Astrocyte of the spinal cord (primary cell): ENCODE measurements at regions not wholly inside any gene's neighbourhood (a gene's known extent, or its start where the extent isn't known, plus 50 kb on each side); places are given as distances from the start of the nearest gene placed in this dataset.

Experiments
- DNase-seq: peaks from one replicate; pipeline ENCODE4 v3.0.0; 2011; ENCODE audit warnings: low read depth, low spot score
- H3K4me3 ChIP-seq: 2 replicates; pipeline ENCODE4 v1.5.1; 2011; ENCODE audit warnings: low read depth, mild to moderate bottlenecking, low read length, moderate library complexity
- in situ Hi-C: cut with HindIII; loops from 2 replicates; pipeline ENCODE4 v1.10.0; 2017; ENCODE audit warnings: low sequenced_read_pairs
- TF ChIP-seq, protein P1 (sequence below): IDR thresholded peaks from 2 replicates; pipeline ENCODE4 v1.5.1; 2012; ENCODE audit warnings: low read depth, mild to moderate bottlenecking, low read length, inconsistent platforms

DNA sequence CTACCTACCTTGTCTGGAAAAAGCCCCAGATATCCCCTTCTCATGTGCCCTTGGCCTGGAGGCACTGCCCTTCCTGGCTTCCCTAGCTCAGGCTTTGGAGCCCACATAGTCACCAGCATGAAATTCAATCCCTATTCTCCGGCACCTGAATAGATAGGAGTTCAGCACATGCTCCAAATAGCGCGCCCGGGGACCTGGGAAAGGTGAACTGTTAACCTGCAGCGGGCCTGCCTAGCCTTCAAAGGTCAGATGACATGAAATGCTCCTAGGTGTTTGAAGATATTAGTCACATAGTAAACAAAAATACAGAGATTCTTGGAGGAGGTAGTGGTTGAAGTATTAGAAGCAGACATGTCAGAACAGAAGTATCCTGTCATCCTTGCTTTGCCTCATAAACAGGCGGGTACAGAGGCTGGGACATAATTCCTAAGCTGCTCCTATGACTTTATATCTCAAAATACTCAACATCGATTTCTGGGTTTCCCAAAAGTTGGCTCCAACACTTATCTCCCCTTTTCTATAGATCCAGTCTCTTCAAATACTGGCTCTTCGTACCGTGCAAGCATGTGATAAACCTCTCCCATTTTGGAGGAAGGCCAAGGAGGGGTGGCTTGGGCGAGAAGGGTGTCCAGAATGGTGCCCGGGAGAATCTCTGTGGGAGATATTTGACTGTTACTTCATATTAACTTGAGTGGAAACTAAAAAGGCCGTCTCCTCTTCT lies 88.0 kb upstream of the ANKH start:
- DNase-seq, result no peak
- H3K4me3 ChIP-seq, result no peak overlapping the region
- TF ChIP-seq, protein P1, sequence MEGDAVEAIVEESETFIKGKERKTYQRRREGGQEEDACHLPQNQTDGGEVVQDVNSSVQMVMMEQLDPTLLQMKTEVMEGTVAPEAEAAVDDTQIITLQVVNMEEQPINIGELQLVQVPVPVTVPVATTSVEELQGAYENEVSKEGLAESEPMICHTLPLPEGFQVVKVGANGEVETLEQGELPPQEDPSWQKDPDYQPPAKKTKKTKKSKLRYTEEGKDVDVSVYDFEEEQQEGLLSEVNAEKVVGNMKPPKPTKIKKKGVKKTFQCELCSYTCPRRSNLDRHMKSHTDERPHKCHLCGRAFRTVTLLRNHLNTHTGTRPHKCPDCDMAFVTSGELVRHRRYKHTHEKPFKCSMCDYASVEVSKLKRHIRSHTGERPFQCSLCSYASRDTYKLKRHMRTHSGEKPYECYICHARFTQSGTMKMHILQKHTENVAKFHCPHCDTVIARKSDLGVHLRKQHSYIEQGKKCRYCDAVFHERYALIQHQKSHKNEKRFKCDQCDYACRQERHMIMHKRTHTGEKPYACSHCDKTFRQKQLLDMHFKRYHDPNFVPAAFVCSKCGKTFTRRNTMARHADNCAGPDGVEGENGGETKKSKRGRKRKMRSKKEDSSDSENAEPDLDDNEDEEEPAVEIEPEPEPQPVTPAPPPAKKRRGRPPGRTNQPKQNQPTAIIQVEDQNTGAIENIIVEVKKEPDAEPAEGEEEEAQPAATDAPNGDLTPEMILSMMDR, result no peak
- in situ Hi-C loops, result no loop called here

DNA sequence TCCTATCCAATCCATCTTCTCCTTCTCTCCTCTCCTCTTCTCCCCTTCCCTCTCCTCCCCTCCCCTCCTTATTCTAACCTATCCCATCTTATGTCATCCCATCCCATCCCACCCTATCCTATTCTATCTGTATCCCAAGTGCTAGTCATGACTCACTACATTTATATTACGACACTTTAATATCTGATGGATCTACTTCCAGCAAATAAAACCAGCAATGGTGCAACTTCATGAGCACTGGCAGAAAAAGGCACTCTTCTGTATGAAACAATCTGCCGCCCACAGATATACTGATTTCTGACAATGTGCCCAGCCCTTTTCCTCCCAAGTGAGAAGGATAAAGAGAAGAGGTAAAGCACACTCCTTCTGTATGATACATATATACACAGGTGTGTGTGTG lies 86.6 kb upstream of the ANKH start:
- in situ Hi-C loops, result no loop called here
- H3K4me3 ChIP-seq, result no peak overlapping the region
- TF ChIP-seq, protein P1, result no peak
- DNase-seq, result no peak

DNA sequence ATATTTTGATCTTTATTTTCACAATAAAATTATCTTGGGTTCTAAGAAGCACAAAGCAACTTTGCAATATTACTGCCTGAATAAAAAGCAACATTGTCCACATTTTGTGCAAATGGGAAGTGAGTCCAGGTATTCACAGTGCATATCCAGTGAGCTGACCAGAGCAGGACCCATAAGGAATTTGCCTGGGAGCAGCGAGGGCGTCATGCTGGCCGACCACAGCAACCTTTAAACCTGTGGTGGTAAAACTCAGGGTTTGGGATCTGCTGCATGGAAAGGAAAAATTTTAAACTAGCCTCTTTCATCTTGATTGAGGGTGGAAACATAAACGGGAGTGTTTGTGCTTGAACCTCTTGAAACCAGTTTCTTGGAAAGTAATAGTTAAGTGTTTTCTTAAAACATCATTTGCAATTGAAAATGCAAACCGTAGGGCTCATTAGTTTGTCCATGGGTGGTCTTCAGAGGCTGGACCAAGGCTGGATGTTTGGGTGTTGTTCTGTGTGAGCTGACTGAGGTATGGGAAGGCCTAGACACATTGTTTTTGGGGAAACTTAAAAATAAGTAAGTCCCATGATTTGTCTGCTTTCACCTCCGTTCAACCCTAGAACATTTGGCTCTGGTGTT lies 85.0 kb upstream of the ANKH start:
- in situ Hi-C loops, result no loop called here
- TF ChIP-seq, protein P1, result no peak
- no peak overlapping the region for H3K4me3 ChIP-seq
- DNase-seq, result no peak

DNA sequence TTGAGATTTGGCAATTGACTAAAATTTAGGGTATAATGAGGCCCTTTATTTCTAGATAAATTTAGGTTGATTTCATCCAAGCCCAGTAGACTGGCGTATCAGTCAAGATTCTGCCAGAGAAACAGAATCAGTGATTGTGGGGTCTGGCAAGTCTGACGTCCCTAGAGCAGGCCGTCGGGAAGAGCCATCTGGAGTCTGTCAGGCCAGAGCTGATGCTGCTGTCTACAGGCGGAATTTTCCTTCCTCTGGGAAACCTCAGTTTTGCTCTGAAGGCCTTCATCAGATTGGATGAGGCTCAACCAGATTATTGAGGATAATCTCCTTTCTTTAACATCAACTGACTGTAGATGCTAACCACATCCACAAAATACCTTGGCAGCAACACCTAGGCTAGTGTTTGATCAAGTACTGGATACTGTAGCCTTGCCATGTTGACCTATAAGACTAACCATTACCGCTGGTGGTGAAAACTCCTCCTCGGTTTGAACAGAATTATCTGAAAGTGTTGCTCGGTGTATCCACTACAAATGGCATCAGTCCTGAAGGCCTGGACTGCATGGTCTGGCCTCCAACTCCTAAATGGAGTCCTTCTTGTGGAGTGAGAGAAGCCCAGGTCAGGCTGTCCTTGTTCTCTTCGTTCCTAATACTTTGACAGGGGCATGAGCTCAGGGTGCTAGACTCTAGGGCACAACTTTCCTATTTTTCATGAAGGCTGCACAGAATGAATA lies 83.2 kb upstream of the ANKH start:
- in situ Hi-C loops, result no loop called here
- H3K4me3 ChIP-seq, result no peak overlapping the region
- no peak for DNase-seq
- TF ChIP-seq, protein P1, result no peak

DNA sequence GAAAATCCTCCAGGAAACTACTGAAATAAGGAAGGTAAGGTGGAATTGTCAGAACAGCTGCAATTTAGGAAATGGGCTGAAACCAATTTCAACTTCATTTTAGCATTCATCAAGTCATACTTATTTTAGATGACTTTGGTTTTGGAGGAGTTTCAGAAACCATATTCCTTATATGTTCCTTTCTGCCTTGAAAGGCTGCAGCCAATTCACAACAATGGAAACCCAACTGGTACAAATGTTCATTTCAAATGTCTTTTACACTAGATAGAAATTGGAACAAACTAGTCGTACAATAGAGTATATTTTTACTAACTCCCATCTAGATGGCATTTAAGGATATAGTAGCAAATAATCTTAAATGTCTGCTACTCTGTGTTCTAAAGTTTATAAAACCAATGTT lies 82.6 kb upstream of the ANKH start:
- H3K4me3 ChIP-seq, result no peak overlapping the region
- DNase-seq, result no peak
- TF ChIP-seq, protein P1, result no peak
- in situ Hi-C loops, result no loop called here

DNA sequence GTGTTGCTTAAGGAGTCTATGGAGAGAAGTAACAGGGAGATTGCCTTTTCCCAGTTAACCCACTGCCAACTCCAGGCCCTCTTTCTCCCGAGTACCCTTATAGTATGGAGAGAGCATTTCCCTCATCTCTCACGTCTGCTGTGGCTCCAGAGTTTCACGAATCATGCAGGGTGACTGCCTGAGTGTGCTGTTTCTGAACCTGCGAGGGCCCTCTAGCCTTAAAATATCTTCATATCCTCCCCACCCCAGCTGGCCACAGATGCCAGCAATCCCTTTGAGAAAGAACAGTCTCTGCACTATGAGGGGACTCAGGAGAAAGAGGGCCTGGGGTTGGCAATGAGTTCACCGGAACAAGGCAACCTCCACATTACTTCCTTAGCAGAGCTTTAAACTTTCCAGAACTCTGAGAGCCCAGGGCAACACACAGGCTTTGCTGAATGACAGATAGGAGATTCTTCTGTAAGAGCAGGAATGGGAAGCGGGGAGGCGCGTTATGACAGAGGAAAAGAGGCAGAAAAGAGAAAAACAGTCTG lies 81.6 kb upstream of the ANKH start:
- in situ Hi-C loops, result no loop called here
- no peak for DNase-seq
- TF ChIP-seq, protein P1, result no peak
- H3K4me3 ChIP-seq, result no peak overlapping the region
